Embryonic facial prominence (tissue), 1 donor: ENCODE measurements at regions not wholly inside any gene's neighbourhood (a gene's known extent, or its start where the extent isn't known, plus 50 kb on each side); places are given as distances from the start of the nearest gene placed in this dataset.

Experiments
- DNase-seq: peaks from one replicate; pipeline ENCODE4 v3.0.0-alpha.2; 2016; ENCODE audit errors: extremely low spot score

DNA sequence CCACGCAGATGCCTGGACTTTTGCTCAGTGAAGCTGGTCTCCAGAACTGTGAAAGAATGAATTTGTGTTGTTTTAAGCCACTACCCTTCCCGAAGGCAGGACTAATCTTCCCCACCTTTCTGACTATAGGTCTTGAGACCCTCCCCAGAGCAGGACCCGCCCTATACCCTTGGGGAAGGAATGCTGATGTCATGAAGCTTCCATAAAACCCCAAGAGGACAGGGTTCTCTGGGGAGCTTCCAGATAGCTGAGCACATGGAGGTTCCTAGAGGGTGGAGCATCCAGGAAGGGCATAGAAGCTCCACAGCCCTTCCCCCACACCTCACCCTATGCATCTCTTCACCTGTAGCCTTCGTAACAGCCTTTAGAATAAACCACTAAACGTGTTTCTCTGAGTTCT, 287.8 kb downstream of the SOX9 start:
- no peak for DNase-seq

DNA sequence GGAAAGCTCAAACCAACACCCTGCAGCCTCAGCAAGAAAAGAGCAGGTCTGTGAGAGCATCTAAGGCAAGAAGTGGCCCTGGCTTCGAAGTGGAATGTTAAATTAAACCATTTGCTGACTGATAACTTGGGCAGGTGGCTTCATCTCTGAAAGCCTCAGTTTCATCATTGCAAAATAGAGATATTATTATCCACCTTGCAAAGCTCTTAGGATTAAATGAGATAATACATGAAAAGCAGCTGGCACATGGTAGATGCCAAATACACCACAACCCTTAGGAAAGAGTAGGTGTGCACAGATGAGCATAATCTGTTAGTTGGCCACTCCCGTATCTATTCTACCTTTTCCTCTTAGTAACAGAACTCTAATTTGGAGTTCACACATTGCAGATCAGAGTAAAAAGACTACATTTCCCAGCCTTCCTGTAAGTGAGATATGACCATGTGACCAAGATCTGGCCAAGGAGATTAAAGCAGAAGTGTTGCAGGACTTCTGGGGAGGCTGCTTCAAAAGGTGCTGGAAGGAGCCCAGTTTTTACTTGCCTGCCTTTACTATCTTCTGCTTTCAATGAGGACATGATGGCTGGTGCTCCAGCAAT, 288.7 kb downstream of the SOX9 start:
- DNase-seq: no peak

DNA sequence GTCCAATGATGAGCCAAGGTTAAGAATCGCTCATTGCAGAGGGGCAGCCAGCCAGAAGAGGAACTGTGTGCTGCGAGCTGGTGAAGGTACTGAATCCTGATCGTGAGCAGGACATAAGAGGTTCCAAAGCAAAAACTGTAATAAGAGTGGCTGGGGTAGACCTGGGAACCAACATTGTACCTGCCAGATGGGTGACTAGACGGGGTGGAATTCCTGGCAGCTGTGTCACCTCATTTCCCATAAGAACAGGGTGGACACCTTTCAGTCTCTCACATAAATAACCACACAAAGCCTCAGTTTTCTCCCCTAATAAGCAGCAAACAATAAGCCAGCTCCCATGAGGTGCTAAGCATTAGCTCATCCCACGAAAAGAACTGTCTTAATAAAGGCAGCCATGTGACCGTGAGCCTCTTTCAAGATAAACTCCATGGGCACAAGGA, 290.3 kb downstream of the SOX9 start:
- no peak for DNase-seq

DNA sequence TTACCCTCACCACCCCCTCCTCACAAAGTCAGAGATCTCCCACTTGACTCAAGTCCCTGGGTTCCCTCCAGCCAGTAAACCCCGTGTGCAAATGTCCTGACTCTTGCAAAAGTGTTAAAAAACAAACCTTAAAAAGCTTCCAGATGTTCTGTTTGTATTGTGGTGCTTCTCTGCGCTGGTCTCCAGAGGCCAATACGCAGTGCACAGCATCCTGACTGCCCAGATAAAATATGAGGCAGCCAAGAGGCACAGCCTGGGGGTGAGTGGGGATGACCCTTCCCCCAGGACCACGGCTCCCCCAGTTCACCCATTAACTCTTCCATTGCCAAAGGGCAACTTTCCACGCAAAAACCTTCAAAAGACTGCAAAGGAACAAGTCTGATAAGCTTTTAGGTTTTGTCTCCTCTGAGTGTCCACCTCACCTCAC, 291.8 kb downstream of the SOX9 start:
- no peak for DNase-seq

DNA sequence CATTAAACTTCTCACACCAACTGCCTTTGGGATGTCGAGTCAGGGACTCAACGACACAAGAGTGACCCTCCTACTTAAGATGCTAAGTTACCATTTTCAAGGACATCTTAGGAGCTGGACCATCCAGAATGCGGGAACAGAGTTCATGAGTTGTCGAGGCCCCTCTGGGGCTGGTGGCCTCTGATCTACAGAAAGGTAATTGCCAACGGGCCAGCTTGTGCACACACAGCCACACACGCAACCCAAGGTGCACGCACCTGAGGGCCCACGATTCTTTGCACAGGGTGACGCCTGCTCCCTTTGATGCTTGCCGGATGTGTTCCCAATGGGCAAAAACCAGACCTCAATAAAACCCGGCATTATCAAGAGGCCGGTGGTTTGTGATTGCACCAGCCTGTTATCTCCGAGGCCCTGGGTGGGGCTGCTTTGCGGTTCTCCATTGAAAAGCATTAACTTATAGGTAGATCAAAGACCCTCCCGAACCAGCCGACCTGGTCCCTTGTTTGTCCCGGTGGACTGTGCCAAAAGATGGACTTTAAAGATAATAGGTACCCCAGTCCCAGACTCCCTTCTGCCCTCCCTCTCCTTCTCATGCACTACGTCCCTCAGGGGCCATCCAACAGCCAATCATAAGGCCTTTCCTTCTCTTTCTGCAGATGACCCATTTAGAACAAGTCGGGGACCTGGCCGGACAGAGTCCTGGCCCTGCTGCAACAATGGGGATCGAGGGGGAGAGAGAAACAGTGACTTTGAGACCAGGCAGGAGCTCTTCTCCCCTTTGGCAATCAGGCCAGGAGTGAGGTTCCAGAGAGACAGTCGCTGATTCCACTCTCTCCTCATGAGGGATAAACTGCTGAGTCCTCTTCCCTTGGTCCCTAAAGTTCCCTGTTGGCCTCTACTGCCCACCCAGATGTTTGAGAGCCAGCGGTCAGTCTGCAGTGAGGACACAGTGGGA, 292.5 kb downstream of the SOX9 start:
- no peak for DNase-seq

DNA sequence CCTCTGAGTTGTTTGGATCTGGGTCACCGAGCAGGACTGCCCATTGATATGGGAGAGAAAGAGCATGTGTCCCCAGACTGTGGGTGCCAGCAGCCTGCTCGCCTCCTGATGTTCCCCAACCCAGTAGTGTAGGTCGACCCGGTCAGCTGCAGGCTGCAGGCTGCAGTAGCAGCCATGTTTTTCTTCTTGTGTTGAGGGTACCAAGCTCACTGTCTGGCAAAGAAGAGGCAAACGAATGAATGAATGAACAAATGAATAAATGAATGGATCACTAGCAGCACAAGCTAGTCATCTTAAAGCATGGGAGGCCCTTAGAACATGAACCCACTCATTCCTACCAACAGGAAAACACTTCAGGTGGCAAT, 293.2 kb downstream of the SOX9 start:
- DNase-seq: no peak

DNA sequence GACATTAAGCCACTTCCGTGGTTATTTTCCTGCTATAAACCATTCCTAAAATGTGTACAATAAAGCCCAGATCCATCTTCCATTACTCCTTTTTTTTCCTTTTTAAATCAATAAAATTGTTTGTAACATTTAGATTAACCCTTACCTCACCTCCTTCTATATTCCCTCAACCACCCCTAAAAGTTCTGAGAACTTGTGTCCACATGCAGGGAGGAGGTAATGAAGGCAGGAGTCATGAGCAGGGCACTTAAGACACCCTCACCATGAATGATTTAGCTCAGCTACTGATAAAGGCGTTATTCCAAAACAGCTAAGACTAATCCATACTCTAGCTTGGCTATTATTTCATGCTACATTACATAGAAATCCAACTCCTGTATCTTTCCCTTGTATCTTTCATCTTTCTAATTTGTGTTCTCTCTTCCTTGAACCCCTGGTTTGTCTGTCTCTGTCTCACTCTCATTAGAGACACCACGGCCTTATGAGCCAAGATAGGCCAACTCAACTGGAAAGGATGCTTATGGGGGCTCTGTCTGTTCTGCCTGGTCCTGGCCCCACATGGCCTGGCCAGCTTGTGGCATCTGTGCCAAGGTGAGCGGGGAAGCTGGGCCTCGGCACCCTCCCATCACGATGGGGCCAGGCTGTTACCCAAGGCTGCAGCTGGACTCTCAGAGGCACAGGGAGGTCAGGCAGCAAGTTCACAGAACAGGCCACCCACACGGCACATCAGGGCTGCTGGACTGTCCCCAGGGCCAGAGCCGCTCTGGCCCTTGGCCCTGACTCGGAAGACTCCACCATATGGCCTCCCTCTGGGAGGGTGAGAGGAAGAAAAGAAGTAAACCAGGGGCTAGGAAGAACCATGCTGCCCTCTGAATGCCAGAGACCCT, 294.4 kb downstream of the SOX9 start:
- DNase-seq: no peak

DNA sequence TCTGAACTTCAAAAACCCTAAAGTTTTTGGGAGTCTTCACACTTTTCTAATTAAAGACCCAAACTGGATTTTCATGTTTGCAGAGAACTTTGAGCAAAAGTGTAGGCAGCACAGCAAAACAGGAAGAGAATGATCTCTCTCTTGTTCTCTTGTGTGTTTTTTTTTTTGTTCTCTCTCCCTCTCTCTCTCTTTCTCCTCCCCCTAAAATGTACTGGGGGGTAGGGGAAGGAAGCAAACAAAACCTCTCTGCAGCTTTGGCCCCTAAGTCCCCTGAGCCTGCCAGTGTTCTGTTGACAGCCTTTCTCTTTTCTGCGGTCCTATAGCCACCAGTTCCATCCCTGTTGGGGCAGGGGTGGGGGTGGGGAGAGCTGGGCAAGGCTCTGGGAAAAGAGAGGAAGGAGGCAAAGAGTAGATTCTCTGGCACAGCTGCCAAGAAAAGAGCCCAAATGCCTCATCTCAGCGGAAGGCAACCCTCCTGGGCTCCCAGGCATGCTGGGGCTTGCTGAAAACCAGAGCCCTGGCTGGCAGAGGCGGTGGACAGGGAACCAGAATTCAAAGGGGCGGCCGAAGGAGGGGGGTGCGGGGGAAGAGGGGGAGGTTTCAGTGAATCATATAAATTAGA, 295.3 kb downstream of the SOX9 start:
- no peak for DNase-seq

DNA sequence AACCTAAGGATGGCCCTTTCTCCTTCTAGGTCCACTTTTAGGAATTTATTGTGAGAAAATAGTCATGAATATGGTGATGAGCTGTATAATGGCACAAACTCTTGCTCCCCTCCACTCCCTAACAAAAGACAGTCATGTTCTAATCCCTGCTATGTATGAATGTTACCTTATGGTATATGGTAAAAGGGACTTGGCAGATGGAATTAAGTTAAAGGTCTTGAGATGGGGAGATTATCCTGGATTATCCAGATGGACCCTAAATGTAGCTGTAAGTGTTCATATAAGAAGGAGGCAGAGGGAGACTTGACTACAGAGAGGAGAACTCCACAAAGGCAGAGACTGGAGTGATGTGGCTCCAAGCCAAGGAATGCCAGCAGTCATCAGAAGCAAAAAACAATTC, 296.1 kb downstream of the SOX9 start:
- no peak for DNase-seq

DNA sequence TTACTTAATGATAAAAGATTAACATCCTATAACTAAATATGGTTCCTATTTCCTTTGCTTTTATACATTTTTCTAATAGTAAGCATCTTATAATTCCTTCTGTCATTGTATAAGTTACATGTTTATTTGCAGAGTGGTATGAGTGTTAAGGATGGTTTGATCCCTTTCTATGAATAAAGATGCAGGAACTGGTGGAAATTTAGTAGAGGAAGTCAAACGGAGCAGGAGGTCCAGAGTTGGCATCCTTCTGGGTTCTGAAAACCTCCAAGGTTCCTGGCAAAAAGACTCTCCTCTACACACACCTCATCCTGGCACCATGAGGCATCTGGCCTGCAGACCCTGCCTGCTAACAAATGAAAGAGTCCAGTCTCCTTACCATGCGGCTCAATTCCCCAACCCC, 296.8 kb downstream of the SOX9 start:
- no peak for DNase-seq

DNA sequence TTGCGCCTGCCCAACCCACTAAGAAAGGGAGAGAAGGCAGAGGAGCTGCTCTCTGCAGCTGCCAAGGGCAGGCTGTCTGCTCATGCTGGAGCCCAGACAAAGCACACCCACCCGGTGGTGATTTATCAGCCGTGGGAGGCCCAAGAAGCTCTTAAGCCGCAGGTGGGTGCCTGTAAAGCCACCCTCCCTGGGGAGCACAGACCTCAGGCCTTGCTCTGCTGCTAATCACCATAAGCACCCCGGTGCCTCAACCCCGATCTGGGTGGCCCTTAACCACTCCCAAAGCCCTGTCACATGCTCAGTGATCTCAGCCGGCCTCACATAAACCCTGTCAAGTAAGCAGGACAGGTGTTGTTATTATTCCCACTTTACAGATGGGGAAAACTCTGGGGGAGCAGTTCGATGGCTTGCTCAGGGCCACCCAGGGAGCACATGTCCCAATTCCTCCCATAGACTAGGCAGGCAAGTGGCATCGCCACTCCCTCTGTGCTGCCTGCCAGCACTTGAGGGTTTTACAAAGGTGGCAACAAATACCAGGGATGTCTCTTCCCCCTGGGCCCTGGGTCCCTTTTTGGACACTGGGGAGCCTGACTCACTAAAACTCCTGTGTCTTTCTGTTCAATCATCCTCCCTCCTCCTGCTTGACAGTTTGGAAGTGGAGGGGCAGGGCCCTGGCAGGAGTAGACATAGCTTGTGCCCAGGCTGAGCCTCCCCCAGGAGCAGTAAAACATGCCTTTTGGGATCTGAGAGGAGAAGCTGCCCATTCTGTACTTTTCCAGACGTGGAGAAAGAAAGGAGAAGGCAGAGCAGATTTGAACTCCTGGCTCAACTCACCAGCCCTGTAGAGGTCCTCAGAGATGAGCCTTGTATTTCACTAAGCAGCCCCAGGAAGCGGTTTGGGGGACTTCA, 299.3 kb downstream of the SOX9 start:
- no peak for DNase-seq

DNA sequence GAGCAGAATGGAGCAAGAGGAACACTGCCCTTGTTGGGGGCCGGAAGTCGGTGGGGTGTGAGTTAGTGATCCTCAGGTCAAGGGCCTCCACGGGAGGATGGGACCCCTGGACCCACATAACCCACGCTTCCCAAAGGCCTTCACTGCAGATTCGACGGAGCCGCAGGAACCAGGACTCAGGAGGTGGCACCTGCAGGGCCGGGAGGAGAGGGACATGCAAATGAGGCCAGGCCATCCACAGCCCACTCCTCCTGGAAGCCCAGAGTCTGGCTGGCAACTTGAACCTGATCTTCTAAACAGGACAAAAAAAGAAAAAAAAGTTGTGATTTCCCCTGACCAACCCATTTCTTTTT, 299.9 kb downstream of the SOX9 start:
- DNase-seq: no peak

DNA sequence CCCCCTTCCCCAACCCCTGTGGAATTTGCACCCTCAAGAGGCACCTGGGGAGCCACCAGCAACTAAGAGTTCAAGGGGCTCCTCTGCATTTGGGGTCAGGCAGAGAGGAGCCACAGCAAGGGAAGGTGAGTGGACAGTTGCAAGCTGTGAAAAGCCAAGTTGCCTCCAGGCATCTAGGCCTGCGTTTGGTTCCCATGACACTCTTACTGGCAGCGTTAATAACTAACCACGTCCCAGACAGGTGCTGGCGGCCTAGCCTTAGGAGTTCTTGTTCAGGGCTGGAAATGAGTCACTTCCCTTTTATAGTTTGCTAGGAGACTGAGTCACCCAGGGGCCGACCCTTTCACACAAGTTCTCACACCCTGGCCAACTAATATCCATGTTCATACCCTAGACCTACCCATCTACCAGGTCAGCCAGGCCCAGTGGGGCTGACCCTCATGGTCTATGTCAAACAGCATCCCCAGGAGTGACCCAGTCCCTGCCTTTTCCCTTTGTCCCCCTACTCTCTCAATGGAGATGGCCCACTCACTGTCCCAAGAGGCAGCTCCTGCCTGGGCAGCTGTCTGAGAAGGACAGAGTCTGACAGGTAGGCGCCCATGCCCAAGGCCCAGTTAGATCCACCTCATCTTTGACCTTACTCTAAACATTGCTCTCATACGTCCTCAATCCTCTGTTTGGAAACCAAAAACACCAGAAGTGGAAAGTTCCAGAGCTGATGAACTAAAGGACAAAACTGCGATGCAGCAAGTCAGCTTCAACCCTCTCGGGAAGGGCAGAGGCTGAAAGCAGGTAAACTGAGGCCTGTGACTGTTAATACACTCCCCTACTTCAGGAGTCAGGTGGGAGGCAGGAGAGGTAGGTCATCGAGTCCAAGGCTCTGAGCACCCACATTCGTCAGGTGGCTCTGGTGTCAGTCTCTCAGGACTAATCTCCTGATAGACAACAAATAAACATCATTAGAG, 300.6 kb downstream of the SOX9 start:
- DNase-seq: no peak

DNA sequence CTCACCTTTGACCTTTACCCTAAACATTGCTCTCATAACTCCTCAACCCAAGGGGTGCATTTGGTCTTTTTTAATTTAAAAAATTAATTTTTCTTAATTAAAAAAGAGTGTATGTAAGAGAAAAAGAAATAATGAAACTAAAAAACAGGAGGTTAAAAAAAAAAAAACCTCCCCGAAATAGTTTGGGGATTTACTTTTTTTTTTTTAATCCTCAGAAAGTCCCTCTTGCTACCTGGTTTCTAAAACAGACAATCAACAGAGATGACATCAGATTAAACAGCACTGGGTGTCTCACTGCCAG, 301.3 kb downstream of the SOX9 start:
- DNase-seq: no peak

DNA sequence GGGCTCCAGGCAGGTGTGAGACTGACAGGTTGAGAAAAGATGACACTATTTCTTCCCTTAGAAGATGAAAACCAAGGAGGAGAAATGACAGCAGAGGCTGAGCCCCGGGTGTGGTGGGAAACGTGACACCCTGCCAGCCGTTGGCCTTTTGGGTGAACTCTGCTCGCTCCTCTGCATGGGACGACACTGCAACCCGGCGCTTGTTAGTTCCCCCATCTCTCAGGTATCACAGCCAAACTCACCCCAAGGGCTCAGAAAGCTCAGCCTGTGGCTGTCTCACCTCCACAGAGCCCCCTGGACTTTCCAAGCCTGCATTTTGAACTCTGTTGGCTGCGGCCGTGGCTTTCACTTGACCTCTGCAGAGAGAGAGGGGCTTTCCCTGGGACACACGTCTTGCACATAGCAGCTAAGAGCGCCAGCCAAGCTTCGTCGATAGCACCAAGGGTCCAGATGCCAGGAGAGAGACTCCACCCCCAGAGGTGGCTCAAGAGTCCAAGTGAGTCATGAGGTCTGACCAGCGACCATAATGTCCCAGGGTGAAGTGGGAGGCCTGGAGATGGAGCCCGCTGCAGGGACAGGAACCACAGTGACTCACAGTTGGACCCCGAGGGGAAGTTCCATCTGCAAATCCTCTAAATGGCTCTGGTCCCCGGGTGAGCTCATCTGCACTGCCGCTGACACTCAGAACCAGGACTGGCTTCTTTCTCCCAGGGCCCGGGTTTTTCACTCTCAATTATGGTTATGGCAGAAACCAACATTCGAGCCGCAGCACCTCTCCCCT, 301.9 kb downstream of the SOX9 start:
- no peak for DNase-seq

DNA sequence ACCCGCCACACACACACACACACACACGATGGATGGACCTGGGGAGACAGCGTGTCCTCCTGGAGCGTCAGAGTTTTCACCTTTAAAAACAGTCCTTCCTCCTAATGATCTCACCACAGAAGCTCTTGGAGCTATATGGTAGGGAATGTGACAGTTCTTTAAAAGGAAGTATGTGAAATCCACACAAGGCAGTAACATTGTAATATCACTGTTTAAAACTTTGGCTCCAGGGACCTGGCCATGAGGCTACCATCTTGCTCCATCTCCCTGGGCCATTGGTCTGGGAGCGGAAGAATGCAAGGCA, 302.4 kb downstream of the SOX9 start:
- DNase-seq: no peak

DNA sequence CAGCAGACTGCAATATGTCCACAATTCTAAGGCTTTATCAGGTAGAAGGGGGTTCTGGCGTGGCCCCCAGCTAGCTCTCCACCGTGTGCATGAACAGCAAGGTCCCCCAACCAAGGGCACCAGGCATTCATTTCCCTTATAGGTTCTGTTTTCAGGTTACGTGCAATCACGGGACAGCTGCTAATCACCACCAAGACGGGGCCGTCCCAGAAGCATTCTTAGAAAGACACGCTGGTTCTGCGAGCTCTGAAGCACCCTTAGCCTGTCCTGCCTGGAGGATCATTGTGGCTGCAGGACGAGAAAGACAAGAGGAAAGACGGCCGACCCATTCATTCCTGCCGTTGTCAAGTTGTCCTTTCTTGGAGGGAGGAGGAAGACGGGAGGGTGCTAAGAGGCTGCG, 302.9 kb downstream of the SOX9 start:
- DNase-seq: no peak

DNA sequence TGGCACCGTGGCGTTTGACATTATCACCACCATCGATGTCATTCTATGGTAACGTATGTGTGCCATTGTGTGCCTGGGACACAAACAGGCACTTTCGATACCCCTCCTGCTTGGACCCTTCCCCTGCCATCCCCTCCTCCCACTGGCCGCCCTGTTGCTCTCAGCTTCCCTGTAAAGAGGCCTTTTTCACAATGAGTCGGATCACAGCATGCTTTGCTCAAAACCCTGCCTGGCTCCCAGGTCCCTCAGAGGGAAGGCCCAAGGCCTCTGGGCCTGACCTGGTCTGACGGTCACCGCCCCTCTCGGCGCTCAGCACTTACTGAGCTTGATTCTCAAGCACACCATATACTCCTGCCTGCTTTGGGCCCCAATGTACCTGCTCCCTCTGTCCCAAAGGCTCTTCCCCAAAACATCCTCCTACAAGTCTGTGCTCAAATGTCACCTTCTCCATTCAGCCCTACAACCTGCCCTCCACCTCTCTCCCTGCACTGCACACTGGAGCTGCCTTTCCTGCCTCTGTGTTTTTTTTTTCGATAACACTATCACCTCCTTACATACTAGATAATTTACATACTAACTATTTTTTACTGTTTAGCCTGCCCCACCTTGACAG, 303.8 kb downstream of the SOX9 start:
- DNase-seq: no peak
